Lower leg skin (tissue), 3 donors: ENCODE measurements at regions not wholly inside any gene's neighbourhood (a gene's known extent, or its start where the extent isn't known, plus 50 kb on each side); places are given as distances from the start of the nearest gene placed in this dataset.

Source experiments
- POLR2A ChIP-seq, 2 donors: fragments of 450-650 bp; IDR thresholded peaks; one replicate each; pipeline ENCODE4 v1.6.1; 2016 to 2017; ENCODE audit warnings: antibody characterized with exemption in 2 of 2, mild to moderate bottlenecking in 1 of 2, moderate library complexity in 1 of 2
- TF ChIP-seq, protein P1 (sequence below), 3 donors: fragments of 450-650 bp; IDR thresholded peaks; one replicate each; pipeline ENCODE4 v1.5.1; 2016; ENCODE audit warnings: antibody characterized with exemption in 3 of 3, mild to moderate bottlenecking in 3 of 3, moderate library complexity in 2 of 3

DNA sequence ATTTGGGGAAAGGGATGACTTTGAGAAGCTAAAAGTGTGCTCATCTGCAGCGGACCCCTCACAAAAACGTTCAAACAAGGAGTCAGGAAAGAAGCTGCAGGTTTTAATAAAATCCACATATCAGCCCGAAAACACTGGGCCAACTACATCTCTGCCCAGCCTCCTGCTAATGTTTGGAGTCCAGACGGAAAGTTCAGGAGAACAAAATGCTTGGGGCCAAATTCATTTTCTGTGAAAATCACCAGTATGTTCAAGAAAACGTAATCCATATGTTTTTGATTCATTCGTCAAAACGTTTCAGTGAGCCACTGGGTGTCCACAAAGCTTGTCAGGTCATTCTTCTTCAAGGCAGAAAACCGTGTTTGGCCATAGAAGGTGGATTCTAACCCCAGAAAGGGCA lies 87.5 kb upstream of the GAS1 start:
- TF ChIP-seq, protein P1, sequence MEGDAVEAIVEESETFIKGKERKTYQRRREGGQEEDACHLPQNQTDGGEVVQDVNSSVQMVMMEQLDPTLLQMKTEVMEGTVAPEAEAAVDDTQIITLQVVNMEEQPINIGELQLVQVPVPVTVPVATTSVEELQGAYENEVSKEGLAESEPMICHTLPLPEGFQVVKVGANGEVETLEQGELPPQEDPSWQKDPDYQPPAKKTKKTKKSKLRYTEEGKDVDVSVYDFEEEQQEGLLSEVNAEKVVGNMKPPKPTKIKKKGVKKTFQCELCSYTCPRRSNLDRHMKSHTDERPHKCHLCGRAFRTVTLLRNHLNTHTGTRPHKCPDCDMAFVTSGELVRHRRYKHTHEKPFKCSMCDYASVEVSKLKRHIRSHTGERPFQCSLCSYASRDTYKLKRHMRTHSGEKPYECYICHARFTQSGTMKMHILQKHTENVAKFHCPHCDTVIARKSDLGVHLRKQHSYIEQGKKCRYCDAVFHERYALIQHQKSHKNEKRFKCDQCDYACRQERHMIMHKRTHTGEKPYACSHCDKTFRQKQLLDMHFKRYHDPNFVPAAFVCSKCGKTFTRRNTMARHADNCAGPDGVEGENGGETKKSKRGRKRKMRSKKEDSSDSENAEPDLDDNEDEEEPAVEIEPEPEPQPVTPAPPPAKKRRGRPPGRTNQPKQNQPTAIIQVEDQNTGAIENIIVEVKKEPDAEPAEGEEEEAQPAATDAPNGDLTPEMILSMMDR (IDR thresholded peaks at IDR 0.05) = no peak
- TF ChIP-seq POLR2A (IDR thresholded peaks at IDR 0.05) = no peak
